Cardiac septum (tissue), 1 donor: ENCODE measurements at regions not wholly inside any gene's neighbourhood (a gene's known extent, or its start where the extent isn't known, plus 50 kb on each side); places are given as distances from the start of the nearest gene placed in this dataset.

Experiments used
- DNase-seq: peaks from one replicate; pipeline ENCODE4 v3.0.0-alpha.2; 2020; ENCODE audit warnings: low spot score
- intact Hi-C: fragments of 100-400 bp; cut with DNase I; formaldehyde crosslinking; loops from one replicate; pipeline ENCODE4 v1.14.0; 2022
- donor health status: DM: no; HTN: no; CAD: no.

- intact Hi-C loops: no loop called here
- DNase-seq: no peak
These were observed 273.7 kb downstream of the FGF9 start for GRCh38 chr13:21944610-21945009.

- DNase-seq: no peak
- intact Hi-C loops: no loop called here
These were observed 274.3 kb downstream of the FGF9 start for GRCh38 chr13:21945195-21945594.

GRCh38 chr13:21946964-21947363 lies 276.1 kb downstream of the FGF9 start:
- DNase-seq: no peak
- intact Hi-C loops: no loop called here

- DNase-seq: no peak
- intact Hi-C loops: no loop called here
These were observed 278.0 kb downstream of the FGF9 start for GRCh38 chr13:21948769-21949474.

GRCh38 chr13:21949818-21950429 lies 279.1 kb downstream of the FGF9 start:
- no peak for DNase-seq
- intact Hi-C loops: no loop called here

GRCh38 chr13:21956666-21957065 lies 285.8 kb downstream of the FGF9 start:
- intact Hi-C loops: no loop called here

GRCh38 chr13:21957833-21958232 lies 287.0 kb downstream of the FGF9 start:
- intact Hi-C loops: no loop called here
- no peak for DNase-seq

More at GRCh38 chr13:21956666-21957065, 285.8 kb downstream of the FGF9 start:
- no peak for DNase-seq

GRCh38 chr13:21960108-21960507 lies 289.2 kb downstream of the FGF9 start:
- no peak for DNase-seq
- intact Hi-C loops: no loop called here

- intact Hi-C loops: no loop called here
- DNase-seq: no peak
These were observed 293.8 kb downstream of the FGF9 start for GRCh38 chr13:21964686-21965085.

GRCh38 chr13:21965095-21965494 lies 294.2 kb downstream of the FGF9 start:
- no peak for DNase-seq
- intact Hi-C loops: no loop called here

- intact Hi-C loops: no loop called here
- no peak for DNase-seq
These were observed 295.1 kb downstream of the FGF9 start for GRCh38 chr13:21966014-21966413.

- no peak for DNase-seq
- intact Hi-C loops: no loop called here
These were observed 297.0 kb downstream of the FGF9 start for GRCh38 chr13:21967871-21968270.

- no peak for DNase-seq
These were observed 299.3 kb downstream of the FGF9 start for GRCh38 chr13:21970172-21970571.

GRCh38 chr13:21970918-21971317 lies 300.0 kb downstream of the FGF9 start:
- intact Hi-C loops: no loop called here
- DNase-seq: no peak

More at GRCh38 chr13:21970172-21970571, 299.3 kb downstream of the FGF9 start:
- intact Hi-C loops: no loop called here

GRCh38 chr13:21971662-21972621 lies 301.1 kb downstream of the FGF9 start:
- intact Hi-C loops: no loop called here
- DNase-seq: no peak

GRCh38 chr13:21973437-21974125 lies 302.7 kb downstream of the FGF9 start:
- intact Hi-C loops: no loop called here
- no peak for DNase-seq

GRCh38 chr13:21974741-21975140 lies 303.9 kb downstream of the FGF9 start:
- intact Hi-C loops: no loop called here
- DNase-seq: no peak

GRCh38 chr13:21976159-21976558 lies 305.3 kb downstream of the FGF9 start:
- DNase-seq: no peak
- intact Hi-C loops: no loop called here

GRCh38 chr13:21979161-21979806 lies 308.4 kb downstream of the FGF9 start:
- intact Hi-C loops: no loop called here
- DNase-seq: peak; percentile 19
